Testis (tissue), 2 donors: ENCODE measurements at regions not wholly inside any gene's neighbourhood (a gene's known extent, or its start where the extent isn't known, plus 50 kb on each side); places are given as distances from the start of the nearest gene placed in this dataset.
"Not testable (repeated sequence)": the region's sequence is repeated elsewhere in the genome, so short reads cannot be mapped to it uniquely, and the experiment has no call there.

Experiments used
- DNase-seq: peaks from one replicate; pipeline ENCODE4 v3.0.0-alpha.2; 2019
- H3K27ac ChIP-seq, 2 donors: fragments of 200-600 bp; sonication (generic); one replicate each; pipeline ENCODE4 v1.5.1; 2019
- H3K27me3 ChIP-seq: fragments of 200-600 bp; sonication (generic); one replicate; pipeline ENCODE4 v1.5.1; 2019
- H3K36me3 ChIP-seq: fragments of 200-600 bp; sonication (generic); one replicate; pipeline ENCODE4 v1.5.1; 2017; ENCODE audit warnings: low read depth; ENCODE audit errors: missing control alignments
- H3K4me1 ChIP-seq: fragments of 200-600 bp; sonication (generic); one replicate; pipeline ENCODE4 v1.5.1; 2019
- H3K4me3 ChIP-seq, 2 donors: fragments of 200-600 bp; sonication (generic); one replicate each; pipeline ENCODE4 v1.5.1; 2017 to 2019
- H3K9me3 ChIP-seq: fragments of 200-600 bp; sonication (generic); one replicate; pipeline ENCODE4 v1.5.1; 2017
- CTCF ChIP-seq, 3 experiments: fragments of 450-650 bp in 2 of 3; fragments of 200-600 bp in 1 of 3; sonication (generic) in 1 of 3; IDR thresholded peaks; one replicate each; pipeline ENCODE4 v1.5.1; 2016 to 2019; ENCODE audit warnings: antibody characterized with exemption in 3 of 3, mild to moderate bottlenecking in 2 of 3, moderate library complexity in 1 of 3
- POLR2A ChIP-seq: fragments of 450-650 bp; IDR thresholded peaks from one replicate; pipeline ENCODE4 v1.6.1; 2017; ENCODE audit warnings: antibody characterized with exemption, mild to moderate bottlenecking, moderate library complexity
- WGBS, 2 donors: methylation state at CpG; one replicate each; pipeline ENCODE4 v1.1.5; 2018; 5-methylcytosine and 5-hydroxymethylcytosine counted together
- intact Hi-C: fragments of 100-400 bp; cut with DNase I; formaldehyde crosslinking; loops from one replicate; pipeline ENCODE4 v1.15.1; 2023; ENCODE audit warnings: low total_unique reads

DNA sequence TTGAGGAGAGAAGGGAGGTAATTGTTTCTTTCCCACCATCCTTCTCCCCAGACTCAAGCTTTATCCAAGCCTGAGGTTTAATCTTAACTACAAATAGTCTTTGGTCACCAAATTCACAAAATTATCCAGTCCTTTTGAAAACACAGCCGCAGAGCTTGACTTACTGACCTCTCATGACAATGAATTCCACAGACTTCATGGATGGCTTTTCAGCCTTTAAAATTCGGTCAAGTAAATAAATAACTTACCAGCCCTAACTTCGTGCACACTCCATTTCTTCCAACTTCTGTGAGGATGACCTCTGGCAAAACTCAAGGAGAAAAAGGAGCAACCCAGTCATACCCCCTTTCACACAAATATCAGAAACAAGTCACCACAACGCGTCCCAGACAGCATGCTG lies 137.0 kb upstream of the CDKN3 start:
- Histone ChIP-seq H3K27me3 (no peaks in the 10 kb centered on the region), H3K4me1 (peaks cover 4% of the 10 kb centered on the region), H3K4me3 (no peak overlapping the region), H3K36me3 (no peaks in the 10 kb centered on the region), H3K27ac (no peak overlapping the region), H3K9me3 (no peaks in the 10 kb centered on the region)
- TF ChIP-seq POLR2A (no peak), CTCF (IDR thresholded peaks at IDR 0.05) (no peak)
- DNase-seq, result no peak
- WGBS, 2 donors, result 85 to 89% methylated on average over 4 to 5 of the region's 5 CpGs
- intact Hi-C loops, result no loop called here

DNA sequence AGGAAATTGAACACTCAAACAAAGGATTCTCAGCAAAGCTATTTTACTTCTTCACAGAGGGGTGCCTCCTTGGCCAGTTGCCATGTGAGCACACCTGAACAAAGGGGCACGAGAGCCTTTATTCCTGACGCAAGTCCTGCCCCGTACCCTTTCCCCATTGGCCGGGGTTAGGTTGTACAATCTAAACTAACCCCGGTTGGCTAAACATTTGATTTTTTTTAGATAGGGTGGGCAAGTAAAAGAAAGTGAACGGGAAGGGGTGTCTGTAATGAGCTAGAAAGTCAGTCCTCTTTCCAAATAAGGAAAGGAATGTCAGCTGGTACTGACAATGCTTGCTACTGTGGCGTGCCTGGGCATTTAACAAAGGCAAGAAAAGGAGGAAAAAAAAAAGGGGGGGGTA lies 135.5 kb upstream of the CDKN3 start:
- no peaks in the 10 kb centered on the region for H3K27me3 ChIP-seq
- TF ChIP-seq CTCF (IDR thresholded peaks at IDR 0.05), result no peak
- WGBS, 2 donors, result 89 to 90% methylated on average over 7 of the region's 7 CpGs
- H3K27ac ChIP-seq, result no peak overlapping the region
- H3K4me3 ChIP-seq, result no peak overlapping the region
- no peaks in the 10 kb centered on the region for H3K9me3 ChIP-seq
- intact Hi-C loops, result no loop called here
- no peak for DNase-seq
- peaks cover 4% of the 10 kb centered on the region for H3K4me1 ChIP-seq
- no peaks in the 10 kb centered on the region for H3K36me3 ChIP-seq

DNA sequence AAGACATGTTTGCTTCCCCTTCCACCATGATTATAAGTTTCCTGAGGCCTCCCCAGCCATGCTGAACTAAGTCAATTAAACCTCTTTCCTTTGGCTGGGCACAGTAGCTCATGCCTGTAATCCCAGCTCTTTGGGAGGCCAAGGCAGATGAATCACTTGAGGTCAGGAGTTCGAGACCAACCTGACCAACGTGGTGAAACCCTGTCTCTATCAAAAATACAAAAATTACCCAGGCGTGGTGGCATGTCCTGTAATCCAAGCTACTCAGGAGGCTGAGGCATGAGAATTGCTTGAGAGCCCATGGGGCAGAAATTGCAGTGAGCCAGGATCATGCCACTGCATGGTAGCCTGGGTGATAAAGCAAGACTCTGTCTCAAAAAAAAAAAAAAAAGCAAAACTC lies 130.2 kb upstream of the CDKN3 start:
- H3K36me3 ChIP-seq, H3K27me3 ChIP-seq, intact Hi-C loops, DNase-seq, H3K9me3 ChIP-seq, H3K4me1 ChIP-seq, H3K4me3 ChIP-seq, H3K27ac ChIP-seq: not testable (repeated sequence)
- 85 to 93% methylated on average over 3 of the region's 3 CpGs for WGBS, 2 donors

DNA sequence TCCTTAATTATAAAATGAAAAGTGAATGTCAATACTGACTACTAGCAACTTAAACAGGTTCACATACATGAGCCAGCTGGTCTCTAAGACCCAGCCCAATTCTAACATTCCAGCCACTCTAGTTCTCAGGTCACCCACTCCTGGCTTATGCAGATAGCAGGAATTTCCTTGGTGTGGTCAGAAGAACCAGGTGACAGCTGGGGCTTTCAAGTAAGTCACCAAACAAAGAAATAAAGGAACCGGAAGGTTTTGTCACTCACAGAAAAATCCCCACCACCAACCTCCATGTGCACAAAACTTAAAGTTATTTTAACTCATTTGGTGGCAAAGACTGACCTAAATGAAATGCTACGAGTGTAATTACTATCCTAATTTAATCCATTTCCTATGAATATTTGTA lies 129.6 kb upstream of the CDKN3 start:
- Histone ChIP-seq H3K9me3 (no peaks in the 10 kb centered on the region), H3K4me3 (no peak overlapping the region), H3K36me3 (no peaks in the 10 kb centered on the region), H3K4me1 (no peaks in the 10 kb centered on the region), H3K27ac (no peak overlapping the region), H3K27me3 (no peaks in the 10 kb centered on the region)
- 82 to 84% methylated on average over 2 of the region's 2 CpGs for WGBS, 2 donors
- no peak for TF ChIP-seq POLR2A
- no peak for TF ChIP-seq CTCF (IDR thresholded peaks at IDR 0.05)
- intact Hi-C loops, result no loop called here
- DNase-seq, result no peak

- intact Hi-C loops, result no loop called here
- H3K27ac ChIP-seq, result no peak overlapping the region
- H3K27me3 ChIP-seq, result no peaks in the 10 kb centered on the region
- no peak overlapping the region for H3K4me3 ChIP-seq
- TF ChIP-seq CTCF (IDR thresholded peaks at IDR 0.05), result no peak
- TF ChIP-seq POLR2A, result no peak
- no peaks in the 10 kb centered on the region for H3K4me1 ChIP-seq
- DNase-seq, result no peak
- 55 to 58% methylated on average over 5 of the region's 5 CpGs for WGBS, 2 donors
- no peaks in the 10 kb centered on the region for H3K36me3 ChIP-seq
- H3K9me3 ChIP-seq, result no peaks in the 10 kb centered on the region
These were observed 120.6 kb upstream of the CDKN3 start for GRCh38 chr14:54275997-54276725.
